IMR-90 (cell line): ENCODE measurements at regions not wholly inside any gene's neighbourhood (a gene's known extent, or its start where the extent isn't known, plus 50 kb on each side); places are given as distances from the start of the nearest gene placed in this dataset.

Experiments
- ATAC-seq: fragments of 200-7000 bp; cut with Tn5 transposase; 2 replicates; pipeline ENCODE4 v1.9.1; 2020; ENCODE audit warnings: low read depth, mild to moderate bottlenecking, moderate library complexity
- BruUV-seq: library from RNA; stranded (reverse); fragments of 400-500 nt; replicated peaks from 2 replicates; lab custom pipeline; 2021; lab: Mats Ljungman, UMichigan
- CTCF ChIA-PET: fragments of 300-600 bp; formaldehyde crosslinking; extraction: SDS; loops from one replicate; lab custom pipeline; 2021; ENCODE audit warnings: antibody characterized with exemption; lab: Yijun Ruan, JAX
- POLR2A ChIA-PET: fragments of 300-600 bp; sonication (Branson Sonifier 250); formaldehyde crosslinking; loops from one replicate; lab custom pipeline; 2022; ENCODE audit warnings: antibody characterized with exemption; ENCODE audit not compliant: unreplicated experiment; lab: Charles Lee
- DNase-seq: peaks from one replicate; pipeline ENCODE4 v3.0.0; 2013
- H2AFZ ChIP-seq: replicated peaks from 2 replicates; pipeline ENCODE3; 2013; ENCODE audit warnings: low read length, mild to moderate bottlenecking; ENCODE audit not compliant: poor library complexity
- H2AK5ac ChIP-seq: 2 replicates; pipeline ENCODE4 v1.6.1; 2013; ENCODE audit warnings: low read depth, low read length, inconsistent platforms
- H2AK9ac ChIP-seq: replicated peaks from 2 replicates; pipeline ENCODE3; 2013; ENCODE audit warnings: mild to moderate bottlenecking, low read depth, low read length, moderate library complexity; ENCODE audit not compliant: poor library complexity
- H2BK120ac ChIP-seq: 2 replicates; pipeline ENCODE4 v1.6.1; 2013; ENCODE audit warnings: low read depth, low read length, inconsistent platforms
- H2BK15ac ChIP-seq: 3 replicates; pipeline ENCODE4 v1.6.1; 2013; ENCODE audit warnings: low read depth, low read length, inconsistent platforms
- H2BK20ac ChIP-seq: 2 replicates; pipeline ENCODE4 v1.6.1; 2013; ENCODE audit warnings: low read depth, mild to moderate bottlenecking, inconsistent platforms, low read length, moderate library complexity
- H2BK5ac ChIP-seq: 2 replicates; pipeline ENCODE4 v1.6.1; 2013; ENCODE audit warnings: mild to moderate bottlenecking, low read depth, low read length, inconsistent platforms; ENCODE audit not compliant: poor library complexity, severe bottlenecking
- H3K14ac ChIP-seq: replicated peaks from 2 replicates; pipeline ENCODE4 v1.6.1; 2013; ENCODE audit warnings: low read depth, low read length, inconsistent platforms
- H3K18ac ChIP-seq: 2 replicates; pipeline ENCODE4 v1.6.1; 2013; ENCODE audit warnings: low read depth, low read length, control low read depth
- H3K23ac ChIP-seq: 2 replicates; pipeline ENCODE4 v1.6.1; 2013; ENCODE audit warnings: low read depth, low read length, inconsistent platforms
- H3K27ac ChIP-seq: 2 replicates; pipeline ENCODE4 v1.5.1; 2013; ENCODE audit warnings: mild to moderate bottlenecking, control low read depth, low read length; ENCODE audit not compliant: insufficient read depth
- H3K27me3 ChIP-seq: 2 replicates; pipeline ENCODE4 v1.6.1; 2013; ENCODE audit warnings: low read length; ENCODE audit not compliant: control insufficient read depth, insufficient read depth
- H3K36me3 ChIP-seq: 2 replicates; pipeline ENCODE4 v1.6.1; 2013; ENCODE audit warnings: low read length, mixed read lengths; ENCODE audit not compliant: control insufficient read depth, insufficient read depth
- H3K4ac ChIP-seq: 2 replicates; pipeline ENCODE4 v1.6.1; 2013; ENCODE audit warnings: low read depth, low read length, inconsistent platforms
- H3K4me1 ChIP-seq: 2 replicates; pipeline ENCODE4 v1.6.1; 2013; ENCODE audit warnings: low read length, mixed read lengths; ENCODE audit not compliant: control insufficient read depth, insufficient read depth
- H3K4me2 ChIP-seq: 2 replicates; pipeline ENCODE4 v1.6.1; 2013; ENCODE audit warnings: low read depth, mild to moderate bottlenecking, control low read depth, low read length, moderate library complexity
- H3K4me3 ChIP-seq: 2 replicates; pipeline ENCODE4 v1.5.1; 2013; ENCODE audit warnings: low read depth, mild to moderate bottlenecking, control low read depth, low read length, moderate library complexity; ENCODE audit not compliant: insufficient read depth
- H3K56ac ChIP-seq: 2 replicates; pipeline ENCODE4 v1.6.1; 2013; ENCODE audit warnings: low read length, inconsistent platforms; ENCODE audit not compliant: insufficient read depth; ENCODE audit errors: extremely low read depth
- H3K79me1 ChIP-seq, 2 experiments: 2 replicates each; pipeline ENCODE4 v1.6.1; 2013; ENCODE audit warnings: low read length in 2 of 2, inconsistent platforms in 1 of 2, low read depth in 1 of 2
- H3K9ac ChIP-seq: 2 replicates; pipeline ENCODE4 v1.6.1; 2013; ENCODE audit warnings: low read depth, low read length, control low read depth
- H3K9me1 ChIP-seq: 2 replicates; pipeline ENCODE4 v1.6.1; 2013; ENCODE audit warnings: low read length, inconsistent platforms; ENCODE audit not compliant: insufficient read depth
- H3K9me3 ChIP-seq: 2 replicates; pipeline ENCODE4 v1.6.1; 2013; ENCODE audit warnings: low read length; ENCODE audit not compliant: control insufficient read depth, insufficient read depth
- H4K20me1 ChIP-seq: 2 replicates; pipeline ENCODE4 v1.6.1; 2013; ENCODE audit warnings: low read length, inconsistent platforms; ENCODE audit not compliant: insufficient read depth
- H4K5ac ChIP-seq: 2 replicates; pipeline ENCODE4 v1.6.1; 2013; ENCODE audit warnings: mild to moderate bottlenecking, low read depth, low read length, control low read depth
- H4K8ac ChIP-seq, 2 experiments: 2 replicates each; pipeline ENCODE4 v1.6.1; 2013; ENCODE audit warnings: low read depth in 2 of 2, low read length in 2 of 2, control low read depth in 1 of 2, inconsistent platforms in 1 of 2
- H4K91ac ChIP-seq: 2 replicates; pipeline ENCODE4 v1.6.1; 2013; ENCODE audit warnings: low read depth, low read length, inconsistent platforms; ENCODE audit not compliant: insufficient read depth
- CEBPB ChIP-seq: IDR thresholded peaks from 2 replicates; pipeline ENCODE4 v1.6.1; 2012; ENCODE audit warnings: low read depth, low read length, improper control_type of control experiment
- MAFK ChIP-seq: IDR thresholded peaks from 2 replicates; pipeline ENCODE4 v1.6.1; 2012; ENCODE audit warnings: low read depth, low read length, improper control_type of control experiment
- MAZ ChIP-seq: IDR thresholded peaks from 2 replicates; pipeline ENCODE4 v1.6.1; 2012; ENCODE audit warnings: low read depth, mild to moderate bottlenecking, low read length, improper control_type of control experiment, moderate library complexity, borderline replicate concordance
- MXI1 ChIP-seq: IDR thresholded peaks from 2 replicates; pipeline ENCODE4 v1.6.1; 2012; ENCODE audit warnings: low read depth, mild to moderate bottlenecking, low read length, moderate library complexity, borderline replicate concordance
- NFE2L2 ChIP-seq: fragments of 150-350 bp; IDR thresholded peaks from 2 replicates; pipeline ENCODE4 v1.6.1; 2016; ENCODE audit warnings: low read depth, mild to moderate bottlenecking, low read length
- RCOR1 ChIP-seq: IDR thresholded peaks from 2 replicates; pipeline ENCODE4 v1.6.1; 2012; ENCODE audit warnings: mild to moderate bottlenecking, low read length, improper control_type of control experiment; ENCODE audit not compliant: insufficient replicate concordance
- RFX5 ChIP-seq: IDR thresholded peaks from 2 replicates; pipeline ENCODE4 v1.8.0; 2012; ENCODE audit warnings: low read depth, mild to moderate bottlenecking, low read length, moderate library complexity
- WGBS, 2 experiments: methylation state at CpG; one replicate each; pipeline versions ENCODE4 v1.1.5 to v1.1.7; 2013; ENCODE audit warnings: missing lambda C conversion rate in 2 of 2; ENCODE audit not compliant: insufficient read length in 1 of 2; ENCODE audit errors: extremely low coverage in 2 of 2; 5-methylcytosine and 5-hydroxymethylcytosine counted together
- dilution Hi-C: fragments of 300-500 bp; cut with HindIII; formaldehyde crosslinking; loops from one replicate; pipeline ENCODE4 v1.14.3; 2018; ENCODE audit warnings: low sequenced_read_pairs; ENCODE audit not compliant: unreplicated experiment
- in situ Hi-C: fragments of 300-500 bp; cut with MboI; formaldehyde crosslinking; loops from 3 replicates; pipeline ENCODE4 v1.14.3; 2019; ENCODE audit warnings: low sequenced_read_pairs, inconsistent platforms, mixed read lengths
- intact Hi-C: fragments of 100-400 bp; cut with micrococcal nuclease; formaldehyde crosslinking; loops from 2 replicates; pipeline ENCODE4 v1.10.0; 2022
- TF ChIP-seq, protein P1 (sequence below): conservative IDR thresholded peaks from 2 replicates; pipeline ENCODE4 v1.5.1; 2012; ENCODE audit warnings: mild to moderate bottlenecking, low read depth, low read length, improper control_type of control experiment
- TF ChIP-seq, protein P2 (sequence below): fragments of 150-350 bp; IDR thresholded peaks from 2 replicates; pipeline ENCODE4 v1.6.1; 2017; ENCODE audit warnings: mild to moderate bottlenecking, antibody characterized with exemption, low read length, low read depth
- TF ChIP-seq, protein P3 (sequence below): fragments of 150-350 bp; IDR thresholded peaks from 2 replicates; pipeline ENCODE4 v1.6.1; 2016; ENCODE audit warnings: low read depth, mild to moderate bottlenecking, low read length, moderate library complexity, borderline replicate concordance

DNA sequence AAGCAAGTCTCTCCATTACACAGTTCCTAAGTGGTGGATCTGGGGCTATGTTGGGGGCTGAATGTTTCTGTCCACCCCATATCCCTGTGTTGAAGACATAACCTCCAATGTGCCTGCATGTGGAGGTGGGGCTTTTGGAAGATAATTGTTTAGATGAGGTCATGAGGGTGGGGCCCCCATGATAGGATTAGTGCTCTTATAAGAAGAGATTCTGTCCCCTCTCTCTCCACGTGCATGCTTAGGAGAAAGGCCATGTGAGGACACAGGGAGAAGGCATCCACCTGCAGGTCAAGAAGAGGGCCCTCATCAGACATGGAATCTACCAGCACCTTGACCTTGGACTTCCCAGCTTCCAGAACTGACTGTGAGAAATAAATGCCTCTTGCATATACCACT lies 231.0 kb upstream of the CHRNA7 start:
- Histone ChIP-seq H3K18ac (no peak overlapping the region), H2AK9ac (peak overlapping the region; percentile 55), H2AK5ac (no peak overlapping the region), H3K9ac (no peak overlapping the region), H3K56ac (no peak overlapping the region), H3K4me1 (no peaks in the 10 kb centered on the region), H3K27me3 (no peaks in the 10 kb centered on the region), H4K91ac (no peak overlapping the region), H3K23ac (no peak overlapping the region), H3K9me1 (no peaks in the 10 kb centered on the region), H3K79me1 (no peaks in the 10 kb centered on the region), H3K9me3 (no peaks in the 10 kb centered on the region), H2AFZ (no peak overlapping the region), H2BK15ac (no peak overlapping the region), H2BK20ac (no peak overlapping the region), H3K4ac (no peak overlapping the region), H3K4me2 (no peak overlapping the region), H3K36me3 (no peaks in the 10 kb centered on the region), H3K14ac (no peak overlapping the region), H3K4me3 (no peak overlapping the region), H4K8ac (no peak overlapping the region), H4K20me1 (no peaks in the 10 kb centered on the region), H4K5ac (no peak overlapping the region), H2BK120ac (no peak overlapping the region), H2BK5ac (no peak overlapping the region), H3K27ac (no peak overlapping the region)
- no CpG with 5 or more reads among the region's 1 CpG for WGBS, 2 experiments
- no peak for TF ChIP-seq RFX5
- no peak for TF ChIP-seq RCOR1
- TF ChIP-seq, protein P1, sequence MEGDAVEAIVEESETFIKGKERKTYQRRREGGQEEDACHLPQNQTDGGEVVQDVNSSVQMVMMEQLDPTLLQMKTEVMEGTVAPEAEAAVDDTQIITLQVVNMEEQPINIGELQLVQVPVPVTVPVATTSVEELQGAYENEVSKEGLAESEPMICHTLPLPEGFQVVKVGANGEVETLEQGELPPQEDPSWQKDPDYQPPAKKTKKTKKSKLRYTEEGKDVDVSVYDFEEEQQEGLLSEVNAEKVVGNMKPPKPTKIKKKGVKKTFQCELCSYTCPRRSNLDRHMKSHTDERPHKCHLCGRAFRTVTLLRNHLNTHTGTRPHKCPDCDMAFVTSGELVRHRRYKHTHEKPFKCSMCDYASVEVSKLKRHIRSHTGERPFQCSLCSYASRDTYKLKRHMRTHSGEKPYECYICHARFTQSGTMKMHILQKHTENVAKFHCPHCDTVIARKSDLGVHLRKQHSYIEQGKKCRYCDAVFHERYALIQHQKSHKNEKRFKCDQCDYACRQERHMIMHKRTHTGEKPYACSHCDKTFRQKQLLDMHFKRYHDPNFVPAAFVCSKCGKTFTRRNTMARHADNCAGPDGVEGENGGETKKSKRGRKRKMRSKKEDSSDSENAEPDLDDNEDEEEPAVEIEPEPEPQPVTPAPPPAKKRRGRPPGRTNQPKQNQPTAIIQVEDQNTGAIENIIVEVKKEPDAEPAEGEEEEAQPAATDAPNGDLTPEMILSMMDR = no peak
- TF ChIP-seq MAZ = no peak
- TF ChIP-seq MXI1 = no peak
- TF ChIP-seq, protein P2, sequence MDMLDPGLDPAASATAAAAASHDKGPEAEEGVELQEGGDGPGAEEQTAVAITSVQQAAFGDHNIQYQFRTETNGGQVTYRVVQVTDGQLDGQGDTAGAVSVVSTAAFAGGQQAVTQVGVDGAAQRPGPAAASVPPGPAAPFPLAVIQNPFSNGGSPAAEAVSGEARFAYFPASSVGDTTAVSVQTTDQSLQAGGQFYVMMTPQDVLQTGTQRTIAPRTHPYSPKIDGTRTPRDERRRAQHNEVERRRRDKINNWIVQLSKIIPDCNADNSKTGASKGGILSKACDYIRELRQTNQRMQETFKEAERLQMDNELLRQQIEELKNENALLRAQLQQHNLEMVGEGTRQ = no peak
- TF ChIP-seq NFE2L2 = no peak
- no peak for TF ChIP-seq CEBPB
- no peak for TF ChIP-seq MAFK
- TF ChIP-seq, protein P3, sequence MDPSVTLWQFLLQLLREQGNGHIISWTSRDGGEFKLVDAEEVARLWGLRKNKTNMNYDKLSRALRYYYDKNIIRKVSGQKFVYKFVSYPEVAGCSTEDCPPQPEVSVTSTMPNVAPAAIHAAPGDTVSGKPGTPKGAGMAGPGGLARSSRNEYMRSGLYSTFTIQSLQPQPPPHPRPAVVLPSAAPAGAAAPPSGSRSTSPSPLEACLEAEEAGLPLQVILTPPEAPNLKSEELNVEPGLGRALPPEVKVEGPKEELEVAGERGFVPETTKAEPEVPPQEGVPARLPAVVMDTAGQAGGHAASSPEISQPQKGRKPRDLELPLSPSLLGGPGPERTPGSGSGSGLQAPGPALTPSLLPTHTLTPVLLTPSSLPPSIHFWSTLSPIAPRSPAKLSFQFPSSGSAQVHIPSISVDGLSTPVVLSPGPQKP = no peak
- no TSS peak for BruUV-seq
- CTCF ChIA-PET = no interaction called here
- dilution Hi-C loops = no loop called here
- ATAC-seq = no peak
- DNase-seq = no peak
- in situ Hi-C loops = no loop called here
- intact Hi-C loops = no loop called here
- POLR2A ChIA-PET = no interaction called here
